CD4-positive, alpha-beta T cell treated with Interleukin-4 for 4 hours (primary cell): ENCODE measurements at regions not wholly inside any gene's neighbourhood (a gene's known extent, or its start where the extent isn't known, plus 50 kb on each side); places are given as distances from the start of the nearest gene placed in this dataset.
"Not testable (repeated sequence)": the region's sequence is repeated elsewhere in the genome, so short reads cannot be mapped to it uniquely, and the experiment has no call there.

Experiments used
- DNase-seq: peaks from one replicate; pipeline ENCODE4 v3.0.0-alpha.2; 2020

- DNase-seq = no peak
Measured at GRCh38 chr18:78860117-78860516, 119.5 kb upstream of the SALL3 start.

- no peak for DNase-seq
Measured at GRCh38 chr18:78861116-78861515, 118.5 kb upstream of the SALL3 start.

GRCh38 chr18:78861706-78862105 is 117.9 kb upstream of the SALL3 start:
- DNase-seq = no peak

GRCh38 chr18:78862395-78862794 is 117.2 kb upstream of the SALL3 start:
- DNase-seq = no peak

GRCh38 chr18:78865056-78865598 is 114.5 kb upstream of the SALL3 start:
- DNase-seq = no peak

- no peak for DNase-seq
Measured at GRCh38 chr18:78865771-78866310, 113.8 kb upstream of the SALL3 start.

- DNase-seq = no peak
Measured at GRCh38 chr18:78867131-78867530, 112.5 kb upstream of the SALL3 start.

- DNase-seq = no peak
Measured at GRCh38 chr18:78868330-78869316, 111.0 kb upstream of the SALL3 start.

- no peak for DNase-seq
Measured at GRCh38 chr18:78871618-78872017, 108.0 kb upstream of the SALL3 start.

- DNase-seq = no peak
Measured at GRCh38 chr18:78873926-78874500, 105.6 kb upstream of the SALL3 start.

- DNase-seq = peak; percentile 7
Measured at GRCh38 chr18:78875016-78875777, 104.4 kb upstream of the SALL3 start.

- no peak for DNase-seq
Measured at GRCh38 chr18:78875778-78876650, 103.6 kb upstream of the SALL3 start.

GRCh38 chr18:78876868-78877267 is 102.8 kb upstream of the SALL3 start:
- no peak for DNase-seq

- no peak for DNase-seq
Measured at GRCh38 chr18:78878335-78878734, 101.3 kb upstream of the SALL3 start.

- DNase-seq = not testable (repeated sequence)
Measured at GRCh38 chr18:78879072-78879883, 100.3 kb upstream of the SALL3 start.

- no peak for DNase-seq
Measured at GRCh38 chr18:78882585-78882984, 97.0 kb upstream of the SALL3 start.

- no peak for DNase-seq
Measured at GRCh38 chr18:78883501-78883900, 96.1 kb upstream of the SALL3 start.

- DNase-seq = no peak
Measured at GRCh38 chr18:78884502-78884901, 95.1 kb upstream of the SALL3 start.

GRCh38 chr18:78889250-78889649 is 90.4 kb upstream of the SALL3 start:
- DNase-seq = no peak

- no peak for DNase-seq
Measured at GRCh38 chr18:78890388-78890787, 89.2 kb upstream of the SALL3 start.

- DNase-seq = no peak
Measured at GRCh38 chr18:78891185-78891762, 88.3 kb upstream of the SALL3 start.
